ENCODE measurements at regions not wholly inside any gene's neighbourhood (a gene's known extent, or its start where the extent isn't known, plus 50 kb on each side); places are given as distances from the start of the nearest gene placed in this dataset.

- CTCF ChIA-PET = no interaction called here
Measured at GRCh38 chr7:85567983-85568382, 381.1 kb upstream of the SEMA3D start.

GRCh38 chr7:85566095-85566794, 379.4 kb upstream of the SEMA3D start:
- no peak for TF ChIP-seq CTCF (conservative IDR thresholded peaks at IDR 0.05; ENCODE audit: low read depth)
- ChIA-PET POLR2A (ENCODE audit: low non-redundant PET) (no interaction called here), CTCF (no interaction called here)
- no peak for DNase-seq (ENCODE audit: low spot score)
- no peak overlapping the region for H3K27ac ChIP-seq

More at GRCh38 chr7:85567983-85568382, 381.1 kb upstream of the SEMA3D start:
- POLR2A ChIA-PET (ENCODE audit: low non-redundant PET) = no interaction called here
- DNase-seq (ENCODE audit: low spot score) = no peak
- TF ChIP-seq CTCF (conservative IDR thresholded peaks at IDR 0.05; ENCODE audit: low read depth) = no peak
- no peak overlapping the region for H3K27ac ChIP-seq

GRCh38 chr7:85565276-85565675, 378.4 kb upstream of the SEMA3D start:
- no peak overlapping the region for H3K27ac ChIP-seq
- ChIA-PET POLR2A (ENCODE audit: low non-redundant PET) (no interaction called here), CTCF (no interaction called here)
- no peak for TF ChIP-seq CTCF (conservative IDR thresholded peaks at IDR 0.05; ENCODE audit: low read depth)
- no peak for DNase-seq (ENCODE audit: low spot score)

GRCh38 chr7:85564861-85565260, 378.0 kb upstream of the SEMA3D start:
- no peak for TF ChIP-seq CTCF (conservative IDR thresholded peaks at IDR 0.05; ENCODE audit: low read depth)
- DNase-seq (ENCODE audit: low spot score) = no peak
- ChIA-PET POLR2A (ENCODE audit: low non-redundant PET) (no interaction called here), CTCF (interaction anchor here (0.6 kb wide), 2 partner anchors 185 to 575 kb away, joined by 3 to 6 read pairs; no protein-coding TSS in a partner anchor)
- no peak overlapping the region for H3K27ac ChIP-seq

- H3K27ac ChIP-seq = no peak overlapping the region
- DNase-seq (ENCODE audit: low spot score) = no peak
- no peak for TF ChIP-seq CTCF (conservative IDR thresholded peaks at IDR 0.05; ENCODE audit: low read depth)
- ChIA-PET CTCF (interaction anchor here (1.0 kb wide), 1 partner anchor 167 kb away, joined by 3 read pairs; no protein-coding TSS in a partner anchor), POLR2A (ENCODE audit: low non-redundant PET) (no interaction called here)
Measured at GRCh38 chr7:85561706-85562105, 374.9 kb upstream of the SEMA3D start.

GRCh38 chr7:85554236-85555178, 367.7 kb upstream of the SEMA3D start:
- peak; percentile 84 for TF ChIP-seq CTCF (conservative IDR thresholded peaks at IDR 0.05; ENCODE audit: low read depth)
- POLR2A ChIA-PET (ENCODE audit: low non-redundant PET) = no interaction called here
- peak; percentile 10 for DNase-seq (ENCODE audit: low spot score)
- no peak overlapping the region for H3K27ac ChIP-seq
- CTCF ChIA-PET = interaction anchor here (0.6 to 1.3 kb wide), 12 partner anchors 19 to 1618 kb away, joined by 3 to 6 read pairs (median 4); no protein-coding TSS in a partner anchor

Data from RWPE1 (cell line).